SU-DHL-6 (cell line): ENCODE measurements at regions not wholly inside any gene's neighbourhood (a gene's known extent, or its start where the extent isn't known, plus 50 kb on each side); places are given as distances from the start of the nearest gene placed in this dataset.
A peak's percentile ranks its signal among the peaks of the same experiment; 100 is the strongest.
"Not testable (repeated sequence)": the region's sequence is repeated elsewhere in the genome, so short reads cannot be mapped to it uniquely, and the experiment has no call there.

Experiments
- H2AFZ ChIP-seq: fragments of 200-600 bp; sonication (generic); 2 replicates; pipeline ENCODE4 v1.6.1; 2014; ENCODE audit warnings: low read depth, mild to moderate bottlenecking, moderate library complexity, mixed read lengths, antibody characterized with exemption, low read length; ENCODE audit not compliant: severe bottlenecking
- H3F3A ChIP-seq: fragments of 200-600 bp; shearing (Covaris generic); 2 replicates; pipeline ENCODE4 v1.6.0; 2016; ENCODE audit warnings: antibody characterized with exemption, mild to moderate bottlenecking; ENCODE audit not compliant: insufficient read depth
- H3K27ac ChIP-seq: fragments of 200-600 bp; sonication (generic); 2 replicates; pipeline ENCODE4 v1.5.1; 2016; ENCODE audit warnings: low read depth, mild to moderate bottlenecking, low read length, moderate library complexity, mixed read lengths
- H3K27me3 ChIP-seq: fragments of 200-600 bp; sonication (generic), shearing (Covaris generic); 2 replicates; pipeline ENCODE4 v1.6.0; 2014; ENCODE audit warnings: mild to moderate bottlenecking, low read length
- H3K36me3 ChIP-seq: fragments of 200-600 bp; sonication (generic); 2 replicates; pipeline ENCODE4 v1.6.1; 2014; ENCODE audit warnings: mild to moderate bottlenecking, low read length, mixed read lengths
- H3K4me2 ChIP-seq: fragments of 300-600, 200-600 bp; shearing (Covaris generic), sonication (generic); 2 replicates; pipeline ENCODE4 v1.6.0; 2014; ENCODE audit warnings: low read length, low read depth, mild to moderate bottlenecking; ENCODE audit not compliant: poor library complexity, severe bottlenecking
- H3K4me3 ChIP-seq: fragments of 200-600 bp; sonication (generic); 2 replicates; pipeline ENCODE4 v1.5.1; 2014; ENCODE audit warnings: antibody characterized with exemption, low read length, mild to moderate bottlenecking, mixed read lengths; ENCODE audit not compliant: insufficient read depth, poor library complexity, severe bottlenecking
- H3K79me2 ChIP-seq: fragments of 200-600 bp; sonication (generic); 2 replicates; pipeline ENCODE4 v1.6.1; 2014; ENCODE audit warnings: mild to moderate bottlenecking, low read length, moderate library complexity; ENCODE audit not compliant: insufficient read depth
- H3K9ac ChIP-seq: fragments of 200-600 bp; sonication (generic); 2 replicates; pipeline ENCODE4 v1.7.0; 2014; ENCODE audit warnings: mild to moderate bottlenecking, low read length
- H3K9me2 ChIP-seq: fragments of 200-600 bp; sonication (generic); replicated peaks from 2 replicates; pipeline ENCODE4 v1.6.1; 2014; ENCODE audit warnings: low read length; ENCODE audit not compliant: insufficient read depth
- H3K9me3 ChIP-seq: fragments of 200-600 bp; sonication (generic); 2 replicates; pipeline ENCODE4 v1.6.1; 2014; ENCODE audit warnings: low read length, mixed read lengths; ENCODE audit not compliant: insufficient read depth
- H4K20me1 ChIP-seq: fragments of 200-600 bp; sonication (generic); 2 replicates; pipeline ENCODE4 v1.6.1; 2014; ENCODE audit warnings: low read depth, mild to moderate bottlenecking, antibody characterized with exemption, low read length, moderate library complexity, mixed read lengths

DNA sequence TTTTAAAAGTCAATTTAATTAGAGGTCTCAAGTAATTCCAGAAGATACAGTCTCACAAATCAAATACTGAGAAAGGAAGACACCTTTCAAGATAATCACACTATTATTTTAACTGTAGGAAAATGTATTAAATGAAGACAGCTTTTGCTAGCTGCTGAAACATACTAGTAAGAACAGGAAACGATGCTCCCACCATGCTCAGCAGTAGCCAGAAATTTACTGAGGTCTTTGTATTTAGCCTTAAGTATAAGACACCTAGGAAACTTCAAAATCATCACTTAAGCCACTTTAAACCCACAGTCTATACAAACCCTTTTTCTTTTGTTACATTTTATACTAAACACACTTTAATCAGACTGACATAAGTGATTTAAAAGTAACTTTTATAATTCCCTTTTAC, 72.7 kb upstream of the NPIPB12 start:
- H3K79me2 ChIP-seq: peaks cover 76% of the 10 kb centered on the region
- H3K9me3 ChIP-seq, H3K9me2 ChIP-seq, H3F3A ChIP-seq, H3K4me3 ChIP-seq, H3K27me3 ChIP-seq, H3K36me3 ChIP-seq, H4K20me1 ChIP-seq, H3K4me2 ChIP-seq, H2AFZ ChIP-seq, H3K27ac ChIP-seq, H3K9ac ChIP-seq: not testable (repeated sequence)

- not testable (repeated sequence) for H3K9me3 ChIP-seq, H3K27ac ChIP-seq, H3K9me2 ChIP-seq, H3K36me3 ChIP-seq, H3K27me3 ChIP-seq, H2AFZ ChIP-seq, H3K9ac ChIP-seq, H3F3A ChIP-seq, H4K20me1 ChIP-seq, H3K4me3 ChIP-seq, H3K4me2 ChIP-seq
- peaks cover 79% of the 10 kb centered on the region for H3K79me2 ChIP-seq
These were observed 75.6 kb upstream of the NPIPB12 start for GRCh38 chr16:29581764-29582163.

DNA sequence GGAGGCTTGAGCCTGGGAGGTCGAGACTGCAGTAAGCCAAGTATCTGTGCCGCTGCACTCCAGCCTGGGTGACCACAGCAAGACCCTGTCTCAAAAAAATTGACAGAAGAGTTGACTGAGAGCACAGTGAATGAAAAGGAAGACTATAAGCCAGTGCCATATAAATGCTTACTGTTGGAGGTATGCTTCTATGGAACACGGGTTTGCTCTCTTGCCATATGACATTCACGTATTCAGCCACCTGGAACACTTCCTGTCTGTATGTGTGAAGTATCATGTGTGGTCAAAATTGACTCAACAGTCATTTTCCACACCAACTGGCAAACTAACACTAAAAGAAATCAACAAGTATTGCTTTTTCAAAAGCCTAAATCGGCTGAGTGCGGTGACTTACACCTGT, 71.1 kb upstream of the SPN start:
- Histone ChIP-seq H3K9ac (peak overlapping the region; percentile 28; the same call in 1 of the 2 replicates), H3K27ac (peak overlapping the region; percentile 75), H3F3A (peaks cover 15% of the 10 kb centered on the region), H3K4me2 (peak overlapping the region; percentile 61), H3K79me2 (peaks cover 57% of the 10 kb centered on the region)
- not testable (repeated sequence) for H2AFZ ChIP-seq, H3K9me3 ChIP-seq, H3K27me3 ChIP-seq, H3K4me3 ChIP-seq, H3K36me3 ChIP-seq, H4K20me1 ChIP-seq, H3K9me2 ChIP-seq

DNA sequence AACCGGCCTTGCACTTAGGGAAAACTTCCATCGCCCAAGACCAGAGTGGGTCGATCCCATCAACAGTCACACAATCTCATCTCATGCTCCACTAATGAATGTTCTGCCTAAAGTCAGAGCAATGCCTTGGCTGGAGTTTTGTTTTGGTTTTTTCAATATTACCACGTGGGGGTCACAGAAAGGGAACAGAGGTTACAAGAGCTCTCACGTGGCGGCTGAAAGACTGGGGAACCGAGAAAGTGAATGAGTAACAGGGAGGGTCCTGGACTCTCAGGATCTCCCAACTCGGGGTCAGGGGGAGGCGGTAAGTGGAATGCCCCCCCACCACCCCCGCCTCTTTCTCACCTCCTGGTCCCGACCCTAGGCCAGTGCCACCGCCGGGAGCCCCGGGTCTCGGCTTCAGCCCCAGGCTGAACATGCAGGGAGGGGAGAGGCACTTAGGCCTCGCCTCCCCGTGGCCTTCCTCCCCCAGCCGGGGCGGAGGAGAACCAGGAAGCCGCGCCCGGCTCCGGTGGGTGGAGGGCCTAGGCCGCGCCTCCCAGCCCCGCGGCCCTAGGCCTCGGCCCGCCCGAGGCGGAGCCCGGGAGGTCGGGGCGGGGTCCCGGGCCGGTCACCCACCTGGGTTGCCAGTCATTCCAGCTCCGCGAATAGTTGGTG, 68.7 kb upstream of the SPN start:
- H4K20me1 ChIP-seq: not testable (repeated sequence)
- Histone ChIP-seq H3K9ac (peak overlapping the region; percentile 64), H3K4me2 (peak overlapping the region; percentile 47)

DNA sequence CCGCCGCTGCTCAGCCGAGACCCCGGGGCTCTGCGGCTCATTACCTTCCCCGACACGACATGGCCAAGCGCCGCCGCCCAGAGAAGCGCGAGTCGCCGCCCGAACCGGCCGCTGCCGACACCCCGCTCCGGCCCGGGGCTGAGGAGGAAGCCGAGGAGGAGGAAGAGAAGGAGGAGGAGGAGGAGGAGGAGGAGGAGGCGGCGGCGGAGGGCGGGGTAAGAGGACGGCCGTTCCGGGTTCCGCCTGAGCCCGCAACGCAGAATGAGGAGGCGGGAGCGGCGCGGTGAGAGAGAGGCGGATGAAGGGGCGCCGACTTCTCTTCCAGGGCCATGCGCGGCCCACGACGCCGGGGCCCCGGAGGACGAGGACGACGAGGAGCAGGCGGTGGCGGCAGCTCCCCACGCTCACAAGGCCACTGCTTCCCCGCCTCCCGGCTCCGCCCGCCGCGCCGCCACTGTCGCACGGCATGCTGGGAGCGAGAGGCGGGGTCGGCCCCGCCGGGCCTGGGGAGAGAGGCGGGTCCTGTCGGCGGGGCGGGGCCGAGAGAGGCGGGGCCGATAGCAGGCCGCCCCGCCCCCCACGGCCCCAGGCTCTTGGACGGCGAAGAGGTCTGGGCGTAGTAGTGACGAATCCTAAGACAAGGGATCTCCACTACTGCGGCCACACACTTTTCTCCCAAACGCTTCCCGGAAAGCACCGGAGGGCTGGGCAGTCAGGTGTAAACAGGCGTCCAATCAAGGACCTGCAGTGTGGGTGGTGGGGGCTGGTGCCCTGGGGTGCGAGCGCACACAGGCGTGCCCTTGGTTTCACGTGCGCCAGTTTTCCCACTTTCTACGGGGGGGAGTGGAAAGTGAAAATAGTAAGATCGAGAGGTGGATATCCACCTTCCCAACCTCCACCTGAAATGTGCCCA, 67.9 kb upstream of the SPN start:
- Histone ChIP-seq H3K27ac (peak overlapping the region; percentile 84), H3K4me3 (peak overlapping the region; percentile 62), H3K79me2 (peaks cover 38% of the 10 kb centered on the region), H3K4me2 (peak overlapping the region; percentile 45), H3F3A (peaks cover 19% of the 10 kb centered on the region), H3K9ac (peak overlapping the region; percentile 64)
- H3K9me2 ChIP-seq, H4K20me1 ChIP-seq, H2AFZ ChIP-seq, H3K27me3 ChIP-seq, H3K36me3 ChIP-seq, H3K9me3 ChIP-seq: not testable (repeated sequence)

More for the DNA sequence above, 68.7 kb upstream of the SPN start:
- Histone ChIP-seq H3F3A (peaks cover 16% of the 10 kb centered on the region), H3K27ac (peak overlapping the region; percentile 84), H3K4me3 (peak overlapping the region; percentile 62), H3K79me2 (peaks cover 38% of the 10 kb centered on the region)
- H2AFZ ChIP-seq, H3K9me3 ChIP-seq, H3K27me3 ChIP-seq, H3K36me3 ChIP-seq, H3K9me2 ChIP-seq: not testable (repeated sequence)

- not testable (repeated sequence) for H3K27ac ChIP-seq, H4K20me1 ChIP-seq, H3K4me2 ChIP-seq, H3K9ac ChIP-seq, H2AFZ ChIP-seq, H3K9me3 ChIP-seq, H3K27me3 ChIP-seq, H3K4me3 ChIP-seq, H3K9me2 ChIP-seq, H3K36me3 ChIP-seq
- H3K79me2 ChIP-seq: peaks cover 46% of the 10 kb centered on the region
- H3F3A ChIP-seq: peaks cover 17% of the 10 kb centered on the region
These were observed 66.0 kb upstream of the SPN start for GRCh38 chr16:29597030-29597429.

GRCh38 chr16:29600111-29601000, 62.7 kb upstream of the SPN start:
- peaks cover 62% of the 10 kb centered on the region for H3K79me2 ChIP-seq
- H3K27me3 ChIP-seq, H2AFZ ChIP-seq, H3K36me3 ChIP-seq, H3K9me2 ChIP-seq, H4K20me1 ChIP-seq, H3K9me3 ChIP-seq: not testable (repeated sequence)
- H3K4me2 ChIP-seq: peak overlapping the region; percentile 65
- peak overlapping the region; percentile 86 for H3K27ac ChIP-seq
- H3K9ac ChIP-seq: peak overlapping the region; percentile 52
- H3F3A ChIP-seq: peaks cover 25% of the 10 kb centered on the region
- H3K4me3 ChIP-seq: peak overlapping the region; percentile 31
